HCT116 (cell line): ENCODE measurements at regions not wholly inside any gene's neighbourhood (a gene's known extent, or its start where the extent isn't known, plus 50 kb on each side); places are given as distances from the start of the nearest gene placed in this dataset.

ENCODE experiments used
- ATAC-seq: fragments of 200-7000 bp; cut with Tn5 transposase; 2 replicates; pipeline ENCODE4 v1.9.1; 2020; ENCODE audit warnings: mild to moderate bottlenecking, moderate library complexity
- BruUV-seq: library from RNA; stranded (reverse); fragments of 400-500 nt; replicated peaks from 2 replicates; lab custom pipeline; 2021; lab: Mats Ljungman, UMichigan
- CTCF ChIA-PET: fragments of 300-600 bp; sonication (Branson Sonifier 250); formaldehyde crosslinking; loops from one replicate; lab custom pipeline; 2021; ENCODE audit warnings: antibody characterized with exemption; lab: Charles Lee
- POLR2A ChIA-PET: fragments of 300-600, 350-600 bp; sonication (Branson Sonifier 250); formaldehyde crosslinking; loops from one replicate; lab custom pipeline; 2021; ENCODE audit warnings: antibody characterized with exemption; lab: Charles Lee
- RAD21 ChIA-PET, 2 experiments: fragments of 300-600 bp; sonication (Branson Sonifier 250); formaldehyde crosslinking; loops; one replicate each; lab custom pipeline; 2023; ENCODE audit warnings: low total read pairs in 2 of 2; ENCODE audit not compliant: uncharacterized antibody in 2 of 2, unreplicated experiment in 2 of 2, low non-redundant PET in 1 of 2; lab: Charles Lee
- DNase-seq: peaks from one replicate; pipeline ENCODE4 v3.0.0-alpha.2; 2010; ENCODE audit warnings: low read depth, low spot score
- H2AFZ ChIP-seq: fragments of 200-600 bp; shearing (Covaris generic), sonication (generic); 2 replicates; pipeline ENCODE4 v1.6.1; 2017; ENCODE audit warnings: low read depth, mixed run types, mixed read lengths, antibody characterized with exemption, low read length; ENCODE audit not compliant: poor library complexity, severe bottlenecking
- H3K27ac ChIP-seq: 2 replicates; pipeline ENCODE4 v1.5.1; 2012; ENCODE audit warnings: low read depth, low read length
- H3K27me3 ChIP-seq: fragments of 200-600 bp; sonication (generic); 2 replicates; pipeline ENCODE4 v1.6.1; 2016; ENCODE audit warnings: mixed run types, low read length, mixed read lengths; ENCODE audit not compliant: insufficient read depth
- H3K36me3 ChIP-seq, 2 experiments: fragments of 200-500 bp in 1 of 2; fragments of 200-600 bp in 1 of 2; sonication (Bioruptor generic) in 1 of 2; sonication (generic) in 1 of 2; 2 replicates each; pipeline versions ENCODE4 v1.5.1 to v1.6.1; 2014 to 2016; ENCODE audit warnings: low read length in 2 of 2, inconsistent platforms in 1 of 2, mixed read lengths in 1 of 2, mixed run types in 1 of 2; ENCODE audit not compliant: insufficient read depth in 2 of 2, control insufficient read depth in 1 of 2
- H3K4me1 ChIP-seq, 2 experiments: fragments of 200-600 bp in 1 of 2; sonication (generic) in 1 of 2; 2 replicates each; pipeline versions ENCODE4 v1.5.1 to v1.6.1; 2012 to 2017; ENCODE audit warnings: low read length in 2 of 2, inconsistent platforms in 1 of 2, mild to moderate bottlenecking in 1 of 2, mixed read lengths in 1 of 2, mixed run types in 1 of 2, moderate library complexity in 1 of 2; ENCODE audit not compliant: insufficient read depth in 2 of 2, control insufficient read depth in 1 of 2
- H3K4me2 ChIP-seq: fragments of 200-600 bp; sonication (generic); 2 replicates; pipeline ENCODE4 v1.6.1; 2017; ENCODE audit warnings: mixed run types, low read length, mixed read lengths
- H3K4me3 ChIP-seq, 2 experiments: fragments of 200-600 bp in 1 of 2; sonication (generic) in 1 of 2; replicated peaks in 1 of 2; 2 replicates each; pipeline ENCODE4 v1.5.1; 2011 to 2016; ENCODE audit warnings: low read length in 2 of 2, control low read depth in 1 of 2, low read depth in 1 of 2, mild to moderate bottlenecking in 1 of 2, mixed read lengths in 1 of 2, mixed run types in 1 of 2
- H3K79me2 ChIP-seq: fragments of 200-600 bp; sonication (generic); 2 replicates; pipeline ENCODE4 v1.6.1; 2017; ENCODE audit warnings: mild to moderate bottlenecking, mixed run types, low read length, moderate library complexity, mixed read lengths; ENCODE audit not compliant: insufficient read depth
- H3K9ac ChIP-seq: fragments of 200-600 bp; sonication (generic); 2 replicates; pipeline ENCODE4 v1.6.1; 2016; ENCODE audit warnings: low read length, mixed read lengths
- H3K9me2 ChIP-seq: fragments of 200-600 bp; sonication (generic), shearing (Covaris generic); 2 replicates; pipeline ENCODE4 v1.6.1; 2017; ENCODE audit warnings: mixed run types, mild to moderate bottlenecking, moderate library complexity; ENCODE audit not compliant: insufficient read depth
- H3K9me3 ChIP-seq, 2 experiments: fragments of 200-500 bp in 1 of 2; fragments of 200-600 bp in 1 of 2; sonication (Bioruptor generic) in 1 of 2; sonication (generic) in 1 of 2; 2 replicates each; pipeline ENCODE4 v1.6.1; 2014 to 2017; ENCODE audit warnings: low read length in 2 of 2, mixed read lengths in 2 of 2, inconsistent platforms in 1 of 2, low read depth in 1 of 2, mild to moderate bottlenecking in 1 of 2, mixed run types in 1 of 2, moderate library complexity in 1 of 2; ENCODE audit not compliant: control insufficient read depth in 1 of 2, insufficient read depth in 1 of 2
- H4K20me1 ChIP-seq: fragments of 200-600 bp; sonication (generic), shearing (Covaris generic); 2 replicates; pipeline ENCODE4 v1.6.1; 2017; ENCODE audit warnings: mixed run types, mild to moderate bottlenecking, moderate library complexity; ENCODE audit not compliant: insufficient read depth
- CTCF ChIP-seq, 3 experiments: fragments of 200-600 bp in 1 of 3; sonication (generic) in 1 of 3; IDR thresholded peaks in 2 of 3; conservative IDR thresholded peaks in 1 of 3; 2 replicates each; pipeline ENCODE4 v1.5.1; 2012 to 2017; ENCODE audit warnings: low read depth in 2 of 3, low read length in 2 of 3, antibody characterized with exemption in 1 of 3, borderline replicate concordance in 1 of 3, control low read depth in 1 of 3, mild to moderate bottlenecking in 1 of 3, mixed read lengths in 1 of 3, mixed run types in 1 of 3, moderate library complexity in 1 of 3; ENCODE audit not compliant: insufficient read depth in 1 of 3
- JUND ChIP-seq: IDR thresholded peaks from 2 replicates; pipeline ENCODE4 v1.6.1; 2012
- SIN3A ChIP-seq: IDR thresholded peaks from 2 replicates; pipeline ENCODE4 v1.6.1; 2012; ENCODE audit warnings: low read depth
- SP1 ChIP-seq: IDR thresholded peaks from 2 replicates; pipeline ENCODE4 v1.6.1; 2012; ENCODE audit warnings: low read depth
- ZFX ChIP-seq: fragments of 450-650 bp; IDR thresholded peaks from 2 replicates; pipeline ENCODE4 v1.6.1; 2017
- intact Hi-C: fragments of 100-400 bp; cut with micrococcal nuclease; formaldehyde crosslinking; loops from 2 replicates; pipeline ENCODE4 v1.10.0; 2022

- no peak overlapping the region for H2AFZ ChIP-seq
- POLR2A ChIA-PET: no interaction called here
- RAD21 ChIA-PET: no interaction called here
- H3K36me3 ChIP-seq: no peaks in the 10 kb centered on the region
- no peaks in the 10 kb centered on the region for H4K20me1 ChIP-seq
- CTCF ChIA-PET: no interaction called here
- no peaks in the 10 kb centered on the region for H3K4me1 ChIP-seq
- intact Hi-C loops: no loop called here
- no peak for DNase-seq
- 0 out of 2 replicates have a peak, but pooled peaks cover 3% of the 10 kb centered on the region for H3K27me3 ChIP-seq
- H3K4me3 ChIP-seq: no peak overlapping the region
- no peaks in the 10 kb centered on the region for H3K9me2 ChIP-seq
- H3K27ac ChIP-seq: no peak overlapping the region
- BruUV-seq: no TSS peak
- H3K4me2 ChIP-seq: no peak overlapping the region
- TF ChIP-seq SIN3A: no peak
- TF ChIP-seq ZFX: no peak
- TF ChIP-seq, all 23 proteins: peak for 0
- no peak overlapping the region for H3K9ac ChIP-seq
- H3K79me2 ChIP-seq: no peaks in the 10 kb centered on the region
- ATAC-seq: no peak
- H3K9me3 ChIP-seq: no peaks in the 10 kb centered on the region
Observed at GRCh38 chr20:12928755-12929401, 79.9 kb upstream of the SPTLC3 start.

- CTCF ChIA-PET: no interaction called here
- no peak for DNase-seq
- H3K27ac ChIP-seq: no peak overlapping the region
Observed at GRCh38 chr20:12936020-12936419, 72.8 kb upstream of the SPTLC3 start.

More at GRCh38 chr20:12936020-12936419, 72.8 kb upstream of the SPTLC3 start:
- no peaks in the 10 kb centered on the region for H3K27me3 ChIP-seq
- BruUV-seq: no TSS peak
- H2AFZ ChIP-seq: no peak overlapping the region
- no peak overlapping the region for H3K9ac ChIP-seq
- H3K79me2 ChIP-seq: no peaks in the 10 kb centered on the region
- H3K9me2 ChIP-seq: no peaks in the 10 kb centered on the region
- no peaks in the 10 kb centered on the region for H3K9me3 ChIP-seq
- no peaks in the 10 kb centered on the region for H3K36me3 ChIP-seq
- no peak for TF ChIP-seq JUND
- no peak for TF ChIP-seq SP1
- no peak for TF ChIP-seq CTCF (IDR thresholded peaks at IDR 0.05 in 2 of 3, conservative IDR thresholded peaks at IDR 0.05 in 1 of 3; ENCODE audit: borderline replicate concordance in 1 of 3, insufficient read depth in 1 of 3, low read depth in 2 of 3, low read length in 2 of 3)
- H3K4me3 ChIP-seq: no peak overlapping the region
- intact Hi-C loops: no loop called here
- H3K4me2 ChIP-seq: no peak overlapping the region
- RAD21 ChIA-PET: no interaction called here
- no peaks in the 10 kb centered on the region for H3K4me1 ChIP-seq
- no peak for ATAC-seq
- H4K20me1 ChIP-seq: no peaks in the 10 kb centered on the region
- POLR2A ChIA-PET: no interaction called here
